Stimulated activated CD4-positive, alpha-beta T cell treated with anti-CD3 and anti-CD28 coated beads, TNF-alpha, amount 100 ng/mL, for 24 hours (primary cell): ENCODE measurements at regions not wholly inside any gene's neighbourhood (a gene's known extent, or its start where the extent isn't known, plus 50 kb on each side); places are given as distances from the start of the nearest gene placed in this dataset.
A peak's percentile ranks its signal among the peaks of the same experiment; 100 is the strongest.

ENCODE experiments used
- DNase-seq, 3 experiments: peaks; one replicate each; pipeline ENCODE4 v3.0.0-alpha.2; 2020; ENCODE audit warnings: low read depth in 3 of 3

GRCh38 chr5:158033076-158033475 lies 174.1 kb upstream of the CLINT1 start:
- no peak for DNase-seq

GRCh38 chr5:158032246-158032645 lies 173.3 kb upstream of the CLINT1 start:
- DNase-seq = no peak

- DNase-seq = no peak
Observed at GRCh38 chr5:158027806-158028775, 169.1 kb upstream of the CLINT1 start.

- no peak for DNase-seq
Observed at GRCh38 chr5:158026304-158027031, 167.5 kb upstream of the CLINT1 start.

GRCh38 chr5:158023266-158023665 lies 164.3 kb upstream of the CLINT1 start:
- DNase-seq = no peak

- no peak for DNase-seq
Observed at GRCh38 chr5:158022837-158023236, 163.9 kb upstream of the CLINT1 start.

GRCh38 chr5:158022393-158022792 lies 163.4 kb upstream of the CLINT1 start:
- DNase-seq = no peak

- DNase-seq = no peak
Observed at GRCh38 chr5:158020555-158021418, 161.8 kb upstream of the CLINT1 start.

- DNase-seq = no peak
Observed at GRCh38 chr5:158017469-158017868, 158.5 kb upstream of the CLINT1 start.

- DNase-seq = no peak
Observed at GRCh38 chr5:158014372-158014771, 155.4 kb upstream of the CLINT1 start.

- DNase-seq = no peak
Observed at GRCh38 chr5:158013939-158014338, 155.0 kb upstream of the CLINT1 start.

- DNase-seq = no peak
Observed at GRCh38 chr5:158013303-158013702, 154.4 kb upstream of the CLINT1 start.

- DNase-seq = no peak
Observed at GRCh38 chr5:158011422-158011821, 152.5 kb upstream of the CLINT1 start.

GRCh38 chr5:158010831-158011230 lies 151.9 kb upstream of the CLINT1 start:
- no peak for DNase-seq

GRCh38 chr5:158007336-158007735 lies 148.4 kb upstream of the CLINT1 start:
- no peak for DNase-seq

GRCh38 chr5:157999696-158000095 lies 140.8 kb upstream of the CLINT1 start:
- no peak for DNase-seq

- DNase-seq = no peak
Observed at GRCh38 chr5:157997991-157998504, 139.1 kb upstream of the CLINT1 start.

- peak; percentile 14 to 52 (median 15) for DNase-seq
Observed at GRCh38 chr5:157994906-157995519, 136.1 kb upstream of the CLINT1 start.

GRCh38 chr5:157993986-157994691 lies 135.2 kb upstream of the CLINT1 start:
- no peak for DNase-seq

GRCh38 chr5:157993201-157993600 lies 134.3 kb upstream of the CLINT1 start:
- no peak for DNase-seq
